Endothelial cell of umbilical vein (primary cell): ENCODE measurements at regions not wholly inside any gene's neighbourhood (a gene's known extent, or its start where the extent isn't known, plus 50 kb on each side); places are given as distances from the start of the nearest gene placed in this dataset.
A peak's percentile ranks its signal among the peaks of the same experiment; 100 is the strongest.

Experiments
- BruUV-seq: library from RNA; stranded (reverse); fragments of 400-500 nt; replicated peaks from 2 replicates; lab custom pipeline; 2021; lab: Mats Ljungman, UMichigan
- CTCF ChIA-PET: fragments of 300-600, 350-600 bp; sonication (Branson Sonifier 250); formaldehyde crosslinking; loops from one replicate; lab custom pipeline; 2021; ENCODE audit warnings: antibody characterized with exemption, inconsistent platforms; lab: Charles Lee
- POLR2A ChIA-PET: fragments of 300-600, 350-600 bp; sonication (Branson Sonifier 250); formaldehyde crosslinking; loops from one replicate; lab custom pipeline; 2021; ENCODE audit warnings: antibody characterized with exemption, inconsistent platforms; lab: Charles Lee
- DNase-seq: peaks from one replicate; pipeline ENCODE4 v3.0.0-alpha.2; 2011; ENCODE audit warnings: low read depth, low spot score
- FAIRE-seq: peaks from 2 replicates; lab custom pipeline; 2011; peaks lifted over from hg19 to GRCh38; lab: Jason Lieb, UNC
- H2AFZ ChIP-seq: 2 replicates; pipeline ENCODE4 v1.6.0; 2012; ENCODE audit warnings: low read depth, low read length, control low read depth, inconsistent platforms
- H3K27ac ChIP-seq: 2 replicates; pipeline ENCODE4 v1.5.1; 2011; ENCODE audit warnings: low read depth, mild to moderate bottlenecking, control low read depth, low read length, moderate library complexity; ENCODE audit not compliant: insufficient read depth
- H3K27me3 ChIP-seq, 2 experiments: 2 replicates each; pipeline versions ENCODE4 v1.6.0 to v1.6.1; 2011; ENCODE audit warnings: low read length in 2 of 2, mixed read lengths in 1 of 2; ENCODE audit not compliant: control insufficient read depth in 2 of 2, insufficient read depth in 2 of 2
- H3K36me3 ChIP-seq, 2 experiments: 2 replicates in 1 of 2; 3 replicates in 1 of 2; pipeline ENCODE4 v1.5.1; 2011; ENCODE audit warnings: low read length in 2 of 2, mild to moderate bottlenecking in 1 of 2, moderate library complexity in 1 of 2; ENCODE audit not compliant: control insufficient read depth in 2 of 2, insufficient read depth in 2 of 2; ENCODE audit errors: extremely low read depth in 1 of 2
- H3K4me1 ChIP-seq: 3 replicates; pipeline ENCODE4 v1.5.1; 2011; ENCODE audit warnings: mild to moderate bottlenecking, low read length; ENCODE audit not compliant: control insufficient read depth, insufficient read depth; ENCODE audit errors: extremely low read depth
- H3K4me2 ChIP-seq: 2 replicates; pipeline ENCODE4 v1.6.1; 2011; ENCODE audit warnings: low read length, control low read depth, mixed read lengths; ENCODE audit not compliant: insufficient read depth
- H3K4me3 ChIP-seq, 3 experiments: fragments of 200-600 bp in 1 of 3; sonication (generic), shearing (Covaris generic) in 1 of 3; replicated peaks in 1 of 3; 2 replicates each; pipeline ENCODE4 v1.5.1; 2011 to 2016; ENCODE audit warnings: control low read depth in 3 of 3, low read length in 3 of 3, mild to moderate bottlenecking in 2 of 3, inconsistent platforms in 1 of 3, low read depth in 1 of 3, moderate library complexity in 1 of 3; ENCODE audit not compliant: insufficient read depth in 1 of 3
- H3K79me2 ChIP-seq: 2 replicates; pipeline ENCODE4 v1.6.0; 2012; ENCODE audit warnings: low read length, inconsistent platforms; ENCODE audit not compliant: control insufficient read depth, insufficient read depth
- H3K9ac ChIP-seq: replicated peaks from 2 replicates; pipeline ENCODE3; 2011; ENCODE audit warnings: low read length, control low read depth; ENCODE audit not compliant: insufficient read depth; ENCODE audit errors: extremely low read depth
- H3K9me1 ChIP-seq: replicated peaks from 3 replicates; pipeline ENCODE4 v1.6.0; 2011; ENCODE audit warnings: mild to moderate bottlenecking, low read length; ENCODE audit not compliant: control insufficient read depth, insufficient read depth; ENCODE audit errors: extremely low read depth
- H3K9me3 ChIP-seq: replicated peaks from 2 replicates; pipeline ENCODE4 v1.5.1; 2012; ENCODE audit warnings: low read length, inconsistent platforms; ENCODE audit not compliant: control insufficient read depth, insufficient read depth
- H4K20me1 ChIP-seq: replicated peaks from 2 replicates; pipeline ENCODE3; 2011; ENCODE audit warnings: mild to moderate bottlenecking, low read length; ENCODE audit not compliant: control insufficient read depth, insufficient read depth; ENCODE audit errors: extremely low read depth
- EZH2 ChIP-seq: IDR thresholded peaks from 2 replicates; pipeline ENCODE4 v1.6.1; 2012; ENCODE audit warnings: borderline replicate concordance, low read depth, mild to moderate bottlenecking, moderate library complexity, low read length, inconsistent platforms; ENCODE audit not compliant: severe bottlenecking
- FOS ChIP-seq: IDR thresholded peaks from 2 replicates; pipeline ENCODE4 v1.6.1; 2011; ENCODE audit warnings: mild to moderate bottlenecking, low read length, moderate library complexity, borderline replicate concordance; ENCODE audit not compliant: insufficient read depth
- GATA2 ChIP-seq: IDR thresholded peaks from 2 replicates; pipeline ENCODE4 v1.7.0; 2011; ENCODE audit warnings: low read depth, mild to moderate bottlenecking, moderate library complexity, mixed read lengths, low read length; ENCODE audit not compliant: insufficient read length, insufficient read depth
- JUN ChIP-seq: IDR thresholded peaks from 2 replicates; pipeline ENCODE4 v1.6.1; 2011; ENCODE audit warnings: borderline replicate concordance, low read depth; ENCODE audit not compliant: insufficient read length, insufficient read depth
- MYC ChIP-seq: IDR thresholded peaks from one replicate; pipeline ENCODE4 v1.6.1; 2011; ENCODE audit warnings: mild to moderate bottlenecking, low read depth, low read length
- POLR2A ChIP-seq: IDR thresholded peaks from 2 replicates; pipeline ENCODE4 v1.6.1; 2012; ENCODE audit warnings: low read depth, mild to moderate bottlenecking, control low read depth, low read length
- POLR2AphosphoS5 ChIP-seq: IDR thresholded peaks from 2 replicates; pipeline ENCODE4 v1.6.1; 2012; ENCODE audit warnings: low read depth, mild to moderate bottlenecking, control low read depth, low read length, moderate library complexity; ENCODE audit not compliant: insufficient read depth
- dilution Hi-C: fragments of 300-500 bp; cut with MboI; formaldehyde crosslinking; loops from one replicate; pipeline ENCODE4 v1.15.0; 2019; ENCODE audit warnings: low sequenced_read_pairs; ENCODE audit not compliant: extremely low pct_ligation_motif_present
- intact Hi-C: fragments of 100-400 bp; cut with micrococcal nuclease; formaldehyde crosslinking; loops from one replicate; pipeline ENCODE4 v1.10.0; 2022
- TF ChIP-seq, protein P1 (sequence below), 2 donors: IDR thresholded peaks; 1 replicate in 1 of 2; 2 replicates in 1 of 2; pipeline ENCODE4 v1.5.1; 2011; ENCODE audit warnings: low read length in 2 of 2, mild to moderate bottlenecking in 2 of 2, moderate library complexity in 2 of 2, control low read depth in 1 of 2, inconsistent platforms in 1 of 2, low read depth in 1 of 2; ENCODE audit not compliant: insufficient read depth in 1 of 2; ENCODE audit errors: extremely low read depth in 1 of 2
- TF ChIP-seq, protein P2 (sequence below): IDR thresholded peaks from 2 replicates; pipeline ENCODE4 v1.6.1; 2011; ENCODE audit not compliant: insufficient read depth, insufficient read length

DNA sequence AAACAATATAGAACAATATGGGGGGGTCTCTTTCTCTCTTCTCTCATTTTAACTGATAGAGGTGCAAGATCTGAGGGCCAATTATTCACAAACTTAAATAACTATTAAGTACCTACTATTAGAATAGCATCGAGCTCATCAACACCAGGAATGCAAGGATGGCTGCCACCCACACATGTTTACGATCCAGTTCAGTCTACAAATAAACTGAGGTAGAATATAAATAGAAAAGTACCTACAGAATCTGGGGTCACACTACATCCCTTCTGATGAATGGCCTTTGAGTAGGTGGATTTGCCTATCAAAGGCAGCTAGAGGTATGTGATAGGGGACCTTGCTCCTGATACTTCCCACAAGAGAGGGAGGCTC lies 91.8 kb upstream of the ZNF366 start:
- Histone ChIP-seq H4K20me1 (no peaks in the 10 kb centered on the region), H3K9me1 (no peaks in the 10 kb centered on the region), H2AFZ (no peak overlapping the region), H3K27me3 (no peaks in the 10 kb centered on the region), H3K36me3 (no peaks in the 10 kb centered on the region), H3K4me3 (no peak overlapping the region), H3K4me1 (peaks cover 75% of the 10 kb centered on the region), H3K9ac (peak overlapping the region; percentile 43), H3K4me2 (no peak overlapping the region), H3K79me2 (no peaks in the 10 kb centered on the region), H3K27ac (peak overlapping the region; percentile 88), H3K9me3 (no peaks in the 10 kb centered on the region)
- ChIA-PET CTCF (interaction anchor here (1.0 to 1.3 kb wide), 2 partner anchors 11 to 233 kb away, joined by 3 read pairs; no protein-coding TSS in a partner anchor), POLR2A (no interaction called here)
- intact Hi-C loops: no loop called here
- dilution Hi-C loops: loop anchor here (25.0 kb wide), 1 partner anchor 213 kb away; the partner anchor contains the start of gene TNPO1
- DNase-seq: no peak
- BruUV-seq: no TSS peak
- no peak for FAIRE-seq
- TF ChIP-seq, protein P1, sequence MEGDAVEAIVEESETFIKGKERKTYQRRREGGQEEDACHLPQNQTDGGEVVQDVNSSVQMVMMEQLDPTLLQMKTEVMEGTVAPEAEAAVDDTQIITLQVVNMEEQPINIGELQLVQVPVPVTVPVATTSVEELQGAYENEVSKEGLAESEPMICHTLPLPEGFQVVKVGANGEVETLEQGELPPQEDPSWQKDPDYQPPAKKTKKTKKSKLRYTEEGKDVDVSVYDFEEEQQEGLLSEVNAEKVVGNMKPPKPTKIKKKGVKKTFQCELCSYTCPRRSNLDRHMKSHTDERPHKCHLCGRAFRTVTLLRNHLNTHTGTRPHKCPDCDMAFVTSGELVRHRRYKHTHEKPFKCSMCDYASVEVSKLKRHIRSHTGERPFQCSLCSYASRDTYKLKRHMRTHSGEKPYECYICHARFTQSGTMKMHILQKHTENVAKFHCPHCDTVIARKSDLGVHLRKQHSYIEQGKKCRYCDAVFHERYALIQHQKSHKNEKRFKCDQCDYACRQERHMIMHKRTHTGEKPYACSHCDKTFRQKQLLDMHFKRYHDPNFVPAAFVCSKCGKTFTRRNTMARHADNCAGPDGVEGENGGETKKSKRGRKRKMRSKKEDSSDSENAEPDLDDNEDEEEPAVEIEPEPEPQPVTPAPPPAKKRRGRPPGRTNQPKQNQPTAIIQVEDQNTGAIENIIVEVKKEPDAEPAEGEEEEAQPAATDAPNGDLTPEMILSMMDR (IDR thresholded peaks at IDR 0.05; ENCODE audit: extremely low read depth in 1 of 2, insufficient read depth in 1 of 2, low read depth in 1 of 2, low read length in 2 of 2): no peak
- no peak for TF ChIP-seq GATA2
- no peak for TF ChIP-seq POLR2A
- no peak for TF ChIP-seq JUN
- no peak for TF ChIP-seq MYC
- no peak for TF ChIP-seq EZH2
- TF ChIP-seq, protein P2, sequence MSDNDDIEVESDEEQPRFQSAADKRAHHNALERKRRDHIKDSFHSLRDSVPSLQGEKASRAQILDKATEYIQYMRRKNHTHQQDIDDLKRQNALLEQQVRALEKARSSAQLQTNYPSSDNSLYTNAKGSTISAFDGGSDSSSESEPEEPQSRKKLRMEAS: no peak
- no peak for TF ChIP-seq FOS
- TF ChIP-seq POLR2AphosphoS5: no peak
